Transverse colon (tissue), 3 donors: ENCODE measurements at regions not wholly inside any gene's neighbourhood (a gene's known extent, or its start where the extent isn't known, plus 50 kb on each side); places are given as distances from the start of the nearest gene placed in this dataset.

ENCODE experiments used
- CTCF ChIP-seq, 5 experiments: fragments of 200-600 bp in 3 of 5; fragments of 450-650 bp in 2 of 5; sonication (generic) in 3 of 5; IDR thresholded peaks; 1 replicate in 2 of 5; 2 replicates in 3 of 5; pipeline ENCODE4 v1.5.1; 2016 to 2017; ENCODE audit warnings: antibody characterized with exemption in 5 of 5, inconsistent platforms in 3 of 5, mild to moderate bottlenecking in 2 of 5, moderate library complexity in 1 of 5
- EP300 ChIP-seq: sonication (generic); formaldehyde crosslinking; IDR thresholded peaks from one replicate; pipeline ENCODE4 v1.6.1; 2017; ENCODE audit warnings: antibody characterized with exemption, low read depth

- no peak for TF ChIP-seq CTCF (IDR thresholded peaks at IDR 0.05)
- no peak for TF ChIP-seq EP300
These were observed 382.9 kb downstream of the MAN2A1 start for GRCh38 chr5:110072651-110073050.
